NCI-H82 treated with DMSO at 0.1 percent for 48 hours (cell line): ENCODE measurements at regions not wholly inside any gene's neighbourhood (a gene's known extent, or its start where the extent isn't known, plus 50 kb on each side); places are given as distances from the start of the nearest gene placed in this dataset.

ENCODE experiments used
- DNase-seq: peaks from one replicate; lab custom pipeline; 2025; ENCODE audit not compliant: unreplicated experiment; lab: John Stamatoyannopoulos, UW

GRCh38 chr10:62625484-62625883 is 179.0 kb upstream of the ADO start:
- DNase-seq = no peak

- no peak for DNase-seq
These were observed 178.4 kb upstream of the ADO start for GRCh38 chr10:62626079-62626478.

GRCh38 chr10:62626817-62627216 is 177.7 kb upstream of the ADO start:
- no peak for DNase-seq

GRCh38 chr10:62627983-62628382 is 176.5 kb upstream of the ADO start:
- DNase-seq = peak; percentile 17

- DNase-seq = no peak
These were observed 173.3 kb upstream of the ADO start for GRCh38 chr10:62631241-62631640.

- DNase-seq = no peak
These were observed 172.3 kb upstream of the ADO start for GRCh38 chr10:62632071-62632809.

GRCh38 chr10:62633976-62634375 is 170.5 kb upstream of the ADO start:
- DNase-seq = no peak

- DNase-seq = no peak
These were observed 169.9 kb upstream of the ADO start for GRCh38 chr10:62634576-62634975.

GRCh38 chr10:62635127-62635526 is 169.4 kb upstream of the ADO start:
- DNase-seq = no peak

GRCh38 chr10:62636825-62637248 is 167.7 kb upstream of the ADO start:
- DNase-seq = no peak

GRCh38 chr10:62637249-62638061 is 167.1 kb upstream of the ADO start:
- no peak for DNase-seq

- no peak for DNase-seq
These were observed 166.4 kb upstream of the ADO start for GRCh38 chr10:62638062-62638477.

GRCh38 chr10:62639144-62639543 is 165.4 kb upstream of the ADO start:
- no peak for DNase-seq

- no peak for DNase-seq
These were observed 164.1 kb upstream of the ADO start for GRCh38 chr10:62640411-62640810.

GRCh38 chr10:62643606-62644587 is 160.6 kb upstream of the ADO start:
- no peak for DNase-seq

GRCh38 chr10:62647375-62648092 is 157.0 kb upstream of the ADO start:
- no peak for DNase-seq

- DNase-seq = no peak
These were observed 155.6 kb upstream of the ADO start for GRCh38 chr10:62648921-62649320.

- DNase-seq = no peak
These were observed 154.1 kb upstream of the ADO start for GRCh38 chr10:62650411-62650810.

- no peak for DNase-seq
These were observed 153.2 kb upstream of the ADO start for GRCh38 chr10:62651341-62651740.

- no peak for DNase-seq
These were observed 152.4 kb upstream of the ADO start for GRCh38 chr10:62652114-62652513.

- DNase-seq = no peak
These were observed 152.0 kb upstream of the ADO start for GRCh38 chr10:62652564-62652963.
